ENCODE measurements at regions not wholly inside any gene's neighbourhood (a gene's known extent, or its start where the extent isn't known, plus 50 kb on each side); places are given as distances from the start of the nearest gene placed in this dataset.

GRCh38 chr15:95086531-95087252 lies 855.3 kb downstream of the MCTP2 start:
- POLR2A ChIA-PET, result no interaction called here
- WGBS (ENCODE audit: low lambda C conversion rate), result 18% methylated on average over 5 of the region's 5 CpGs
- no peak overlapping the region for H3K9ac ChIP-seq (ENCODE audit: insufficient read depth, low read depth, low read length)
- TF ChIP-seq E2F2 (CRISPR knock-in tag; IDR thresholded peaks at IDR 0.05; ENCODE audit: borderline replicate concordance) (no peak), ZNF710 (CRISPR knock-in tag; IDR thresholded peaks at IDR 0.05; ENCODE audit: borderline replicate concordance) (no peak), SAFB2 (CRISPR knock-in tag; IDR thresholded peaks at IDR 0.05; ENCODE audit: borderline replicate concordance, low read depth) (no peak), UBTF (CRISPR knock-in tag; IDR thresholded peaks at IDR 0.05) (no peak), RFXAP (CRISPR knock-in tag; IDR thresholded peaks at IDR 0.05; ENCODE audit: borderline replicate concordance) (no peak), ZNF737 (CRISPR knock-in tag; IDR thresholded peaks at IDR 0.05; ENCODE audit: borderline replicate concordance) (no peak), KDM5A (IDR thresholded peaks at IDR 0.05; ENCODE audit: borderline replicate concordance, low read length) (no peak), HINFP (CRISPR knock-in tag; IDR thresholded peaks at IDR 0.05; ENCODE audit: low read depth) (no peak), ZNF83 (CRISPR knock-in tag; IDR thresholded peaks at IDR 0.05; ENCODE audit: borderline replicate concordance) (no peak), PHF20 (CRISPR knock-in tag; IDR thresholded peaks at IDR 0.05) (no peak), NR1H2 (CRISPR knock-in tag; IDR thresholded peaks at IDR 0.05; ENCODE audit: borderline replicate concordance, low read depth) (no peak)
- TF ChIP-seq, protein P1, sequence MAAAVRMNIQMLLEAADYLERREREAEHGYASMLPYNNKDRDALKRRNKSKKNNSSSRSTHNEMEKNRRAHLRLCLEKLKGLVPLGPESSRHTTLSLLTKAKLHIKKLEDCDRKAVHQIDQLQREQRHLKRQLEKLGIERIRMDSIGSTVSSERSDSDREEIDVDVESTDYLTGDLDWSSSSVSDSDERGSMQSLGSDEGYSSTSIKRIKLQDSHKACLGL (CRISPR knock-in tag; IDR thresholded peaks at IDR 0.05), result no peak
- TF ChIP-seq, protein P2, sequence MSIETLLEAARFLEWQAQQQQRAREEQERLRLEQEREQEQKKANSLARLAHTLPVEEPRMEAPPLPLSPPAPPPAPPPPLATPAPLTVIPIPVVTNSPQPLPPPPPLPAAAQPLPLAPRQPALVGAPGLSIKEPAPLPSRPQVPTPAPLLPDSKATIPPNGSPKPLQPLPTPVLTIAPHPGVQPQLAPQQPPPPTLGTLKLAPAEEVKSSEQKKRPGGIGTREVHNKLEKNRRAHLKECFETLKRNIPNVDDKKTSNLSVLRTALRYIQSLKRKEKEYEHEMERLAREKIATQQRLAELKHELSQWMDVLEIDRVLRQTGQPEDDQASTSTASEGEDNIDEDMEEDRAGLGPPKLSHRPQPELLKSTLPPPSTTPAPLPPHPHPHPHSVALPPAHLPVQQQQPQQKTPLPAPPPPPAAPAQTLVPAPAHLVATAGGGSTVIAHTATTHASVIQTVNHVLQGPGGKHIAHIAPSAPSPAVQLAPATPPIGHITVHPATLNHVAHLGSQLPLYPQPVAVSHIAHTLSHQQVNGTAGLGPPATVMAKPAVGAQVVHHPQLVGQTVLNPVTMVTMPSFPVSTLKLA (IDR thresholded peaks at IDR 0.05), result no peak
- TF ChIP-seq, protein P3, sequence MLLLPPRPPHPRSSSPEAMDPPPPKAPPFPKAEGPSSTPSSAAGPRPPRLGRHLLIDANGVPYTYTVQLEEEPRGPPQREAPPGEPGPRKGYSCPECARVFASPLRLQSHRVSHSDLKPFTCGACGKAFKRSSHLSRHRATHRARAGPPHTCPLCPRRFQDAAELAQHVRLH (CRISPR knock-in tag; IDR thresholded peaks at IDR 0.05; ENCODE audit: borderline replicate concordance, low read depth), result no peak

More at GRCh38 chr15:95086531-95087252, 855.3 kb downstream of the MCTP2 start:
- Histone ChIP-seq H3K4me2 (ENCODE audit: low read depth, low read length) (no peak overlapping the region), H3K4me3 (replicated peaks in 1 of 3; ENCODE audit: insufficient read depth in 1 of 3, low read depth in 2 of 3, low read length in 3 of 3) (no peak overlapping the region), H2AFZ (ENCODE audit: low read length) (no peak overlapping the region), H3K27ac (ENCODE audit: extremely low read length, insufficient read depth, low read length) (no peak overlapping the region), H3K36me3 (replicated peaks in 1 of 2; ENCODE audit: control insufficient read depth in 1 of 2, insufficient read depth in 2 of 2, low read length in 2 of 2) (no peaks in the 10 kb centered on the region), H3K4me1 (ENCODE audit: insufficient read depth, low read length) (no peaks in the 10 kb centered on the region), H3K79me2 (ENCODE audit: insufficient read depth, low read length) (no peaks in the 10 kb centered on the region), H4K20me1 (ENCODE audit: insufficient read depth, low read length) (no peaks in the 10 kb centered on the region), H3K9me3 (ENCODE audit: low read length) (peaks cover 83% of the 10 kb centered on the region), H3K27me3 (ENCODE audit: control insufficient read depth in 1 of 2, insufficient read depth in 2 of 2, low read length in 2 of 2) (no peaks in the 10 kb centered on the region)
- BruUV-seq (replicated peaks), result no TSS peak
- CTCF ChIA-PET (ENCODE audit: low intra/inter-chr PET ratio, low total read pairs), result no interaction called here
- DNase-seq (ENCODE audit: low spot score) (no peak), ATAC-seq (no peak), FAIRE-seq (no peak)
- in situ Hi-C loops (cut with HindIII; ENCODE audit: extremely low pct_ligation_motif_present, low pct_unique_long_range_greater_than_20kb), result no loop called here
- intact Hi-C loops (cut with micrococcal nuclease; ENCODE audit: unreplicated experiment), result no loop called here
